ENCODE measurements at regions not wholly inside any gene's neighbourhood (a gene's known extent, or its start where the extent isn't known, plus 50 kb on each side); places are given as distances from the start of the nearest gene placed in this dataset.
"Not testable (repeated sequence)": the region's sequence is repeated elsewhere in the genome, so short reads cannot be mapped to it uniquely, and the experiment has no call there.

- H3K27ac ChIP-seq; H3K36me3 ChIP-seq (ENCODE audit: insufficient read depth); H3K9ac ChIP-seq; H3K27me3 ChIP-seq (ENCODE audit: insufficient read depth, low read depth); H3K4me1 ChIP-seq (ENCODE audit: low read depth, poor library complexity, severe bottlenecking); H4K20me1 ChIP-seq (ENCODE audit: insufficient read depth); H3K79me2 ChIP-seq (ENCODE audit: insufficient read depth, low read depth); H2AFZ ChIP-seq (ENCODE audit: low read depth); H3K4me2 ChIP-seq; H3K4me3 ChIP-seq (IDR thresholded peaks at IDR 0.05; ENCODE audit: insufficient read depth, low read depth, low read length): not testable (repeated sequence)
Observed at GRCh38 chr2:90032269-90032668, 1340.8 kb downstream of the RPIA start.

DNA sequence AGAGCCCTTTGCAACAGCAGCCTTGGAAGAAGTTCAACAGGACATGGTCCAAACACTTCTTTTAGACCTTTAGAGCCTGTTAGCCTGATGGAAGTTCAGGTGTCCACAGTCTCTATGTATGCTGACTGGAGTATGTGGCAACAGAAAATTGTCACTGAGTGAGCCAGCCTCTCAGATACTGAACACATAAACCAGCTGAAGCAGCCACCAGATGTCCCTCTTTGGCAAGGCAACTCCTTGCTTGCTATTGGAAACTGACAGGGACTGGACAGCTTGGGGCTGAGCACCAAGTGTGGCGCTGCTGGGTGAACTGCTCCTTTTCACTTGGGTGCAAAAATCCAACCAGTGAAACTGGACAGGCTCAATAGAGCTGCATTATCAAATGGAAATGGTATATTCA lies 1344.9 kb downstream of the RPIA start:
- not testable (repeated sequence) for H3K27me3 ChIP-seq (ENCODE audit: insufficient read depth, low read depth); H3K79me2 ChIP-seq (ENCODE audit: insufficient read depth, low read depth); H3K27ac ChIP-seq; H2AFZ ChIP-seq (ENCODE audit: low read depth); H3K4me1 ChIP-seq (ENCODE audit: low read depth, poor library complexity, severe bottlenecking); H4K20me1 ChIP-seq (ENCODE audit: insufficient read depth); H3K36me3 ChIP-seq (ENCODE audit: insufficient read depth); H3K4me2 ChIP-seq; H3K4me3 ChIP-seq (IDR thresholded peaks at IDR 0.05; ENCODE audit: insufficient read depth, low read depth, low read length); H3K9ac ChIP-seq

- not testable (repeated sequence) for H4K20me1 ChIP-seq (ENCODE audit: insufficient read depth); H3K27me3 ChIP-seq (ENCODE audit: insufficient read depth, low read depth); H3K79me2 ChIP-seq (ENCODE audit: insufficient read depth, low read depth)
Observed at GRCh38 chr2:90039093-90039492, 1347.6 kb downstream of the RPIA start.

GRCh38 chr2:90047776-90048175 lies 1356.3 kb downstream of the RPIA start:
- not testable (repeated sequence) for H3K27me3 ChIP-seq (ENCODE audit: insufficient read depth, low read depth); H3K27ac ChIP-seq; H4K20me1 ChIP-seq (ENCODE audit: insufficient read depth); H2AFZ ChIP-seq (ENCODE audit: low read depth); H3K36me3 ChIP-seq (ENCODE audit: insufficient read depth); H3K79me2 ChIP-seq (ENCODE audit: insufficient read depth, low read depth); H3K4me3 ChIP-seq (IDR thresholded peaks at IDR 0.05; ENCODE audit: insufficient read depth, low read depth, low read length); H3K9ac ChIP-seq; H3K4me2 ChIP-seq; H3K4me1 ChIP-seq (ENCODE audit: low read depth, poor library complexity, severe bottlenecking)

More at GRCh38 chr2:90039093-90039492, 1347.6 kb downstream of the RPIA start:
- not testable (repeated sequence) for H3K27ac ChIP-seq; H2AFZ ChIP-seq (ENCODE audit: low read depth); H3K4me3 ChIP-seq (IDR thresholded peaks at IDR 0.05; ENCODE audit: insufficient read depth, low read depth, low read length); H3K36me3 ChIP-seq (ENCODE audit: insufficient read depth); H3K9ac ChIP-seq; H3K4me2 ChIP-seq; H3K4me1 ChIP-seq (ENCODE audit: low read depth, poor library complexity, severe bottlenecking)

GRCh38 chr2:90052113-90052631 lies 1360.7 kb downstream of the RPIA start:
- not testable (repeated sequence) for H3K4me1 ChIP-seq (ENCODE audit: low read depth, poor library complexity, severe bottlenecking); H3K9ac ChIP-seq; H3K36me3 ChIP-seq (ENCODE audit: insufficient read depth); H2AFZ ChIP-seq (ENCODE audit: low read depth); H3K79me2 ChIP-seq (ENCODE audit: insufficient read depth, low read depth); H3K27me3 ChIP-seq (ENCODE audit: insufficient read depth, low read depth); H3K4me2 ChIP-seq; H3K27ac ChIP-seq; H4K20me1 ChIP-seq (ENCODE audit: insufficient read depth); H3K4me3 ChIP-seq (IDR thresholded peaks at IDR 0.05; ENCODE audit: insufficient read depth, low read depth, low read length)

DNA sequence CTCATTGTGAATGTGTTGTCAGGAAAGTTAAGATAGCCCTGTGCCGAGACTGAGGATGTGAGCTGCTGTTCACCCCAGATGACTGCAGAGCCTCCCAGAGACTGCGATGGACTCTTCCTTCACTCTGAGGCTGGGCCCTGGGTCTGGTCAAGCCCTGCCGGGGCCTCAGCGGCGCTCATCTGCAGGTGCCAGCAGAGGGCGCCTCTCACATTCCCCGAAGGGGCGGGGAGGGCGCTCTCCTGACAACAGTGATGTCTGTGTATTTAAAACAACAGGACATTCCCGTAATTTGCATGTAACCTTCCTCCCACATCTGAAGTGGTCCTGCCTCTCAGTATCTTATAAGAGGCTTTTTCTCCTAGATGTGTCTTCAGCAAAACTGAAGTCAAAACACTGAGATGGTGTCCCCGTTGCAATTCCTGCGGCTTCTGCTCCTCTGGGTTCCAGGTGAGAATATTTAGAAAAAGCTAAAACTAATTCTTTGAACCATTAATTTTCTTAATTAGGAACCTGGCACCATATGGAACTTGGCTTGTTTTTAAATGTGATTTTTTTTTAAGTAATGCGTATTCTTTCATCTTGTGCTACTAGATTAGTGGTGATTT lies 1377.9 kb downstream of the RPIA start:
- H3K4me2 ChIP-seq = peak overlapping the region; percentile 75; the same call in 1 of the 2 replicates
- TF ChIP-seq, protein P1, sequence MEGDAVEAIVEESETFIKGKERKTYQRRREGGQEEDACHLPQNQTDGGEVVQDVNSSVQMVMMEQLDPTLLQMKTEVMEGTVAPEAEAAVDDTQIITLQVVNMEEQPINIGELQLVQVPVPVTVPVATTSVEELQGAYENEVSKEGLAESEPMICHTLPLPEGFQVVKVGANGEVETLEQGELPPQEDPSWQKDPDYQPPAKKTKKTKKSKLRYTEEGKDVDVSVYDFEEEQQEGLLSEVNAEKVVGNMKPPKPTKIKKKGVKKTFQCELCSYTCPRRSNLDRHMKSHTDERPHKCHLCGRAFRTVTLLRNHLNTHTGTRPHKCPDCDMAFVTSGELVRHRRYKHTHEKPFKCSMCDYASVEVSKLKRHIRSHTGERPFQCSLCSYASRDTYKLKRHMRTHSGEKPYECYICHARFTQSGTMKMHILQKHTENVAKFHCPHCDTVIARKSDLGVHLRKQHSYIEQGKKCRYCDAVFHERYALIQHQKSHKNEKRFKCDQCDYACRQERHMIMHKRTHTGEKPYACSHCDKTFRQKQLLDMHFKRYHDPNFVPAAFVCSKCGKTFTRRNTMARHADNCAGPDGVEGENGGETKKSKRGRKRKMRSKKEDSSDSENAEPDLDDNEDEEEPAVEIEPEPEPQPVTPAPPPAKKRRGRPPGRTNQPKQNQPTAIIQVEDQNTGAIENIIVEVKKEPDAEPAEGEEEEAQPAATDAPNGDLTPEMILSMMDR (conservative IDR thresholded peaks at IDR 0.05; ENCODE audit: low read depth, low read length) = peak; percentile 73

GRCh38 chr2:90076311-90076710 lies 1384.8 kb downstream of the RPIA start:
- no peaks in the 10 kb centered on the region for H3K27me3 ChIP-seq (ENCODE audit: insufficient read depth, low read depth)
- no peak overlapping the region for H3K9ac ChIP-seq
- H3K79me2 ChIP-seq (ENCODE audit: insufficient read depth, low read depth) = no peaks in the 10 kb centered on the region
- no peak overlapping the region; the same call in 1 of the 2 replicates for H3K4me2 ChIP-seq
- H3K4me1 ChIP-seq (ENCODE audit: low read depth, poor library complexity, severe bottlenecking) = peaks cover 68% of the 10 kb centered on the region
- H3K27ac ChIP-seq = no peak overlapping the region
- H2AFZ ChIP-seq (ENCODE audit: low read depth) = no peak overlapping the region
- no peaks in the 10 kb centered on the region for H3K36me3 ChIP-seq (ENCODE audit: insufficient read depth)
- TF ChIP-seq, protein P1 (conservative IDR thresholded peaks at IDR 0.05; ENCODE audit: low read depth, low read length) = no peak
- no peak overlapping the region for H3K4me3 ChIP-seq (IDR thresholded peaks at IDR 0.05; ENCODE audit: insufficient read depth, low read depth, low read length)
- H4K20me1 ChIP-seq (ENCODE audit: insufficient read depth) = no peaks in the 10 kb centered on the region

More for the DNA sequence above, 1377.9 kb downstream of the RPIA start:
- no peaks in the 10 kb centered on the region for H3K27me3 ChIP-seq (ENCODE audit: insufficient read depth, low read depth)
- H2AFZ ChIP-seq (ENCODE audit: low read depth) = no peak overlapping the region
- no peak overlapping the region for H3K9ac ChIP-seq
- no peaks in the 10 kb centered on the region for H3K36me3 ChIP-seq (ENCODE audit: insufficient read depth)
- H3K79me2 ChIP-seq (ENCODE audit: insufficient read depth, low read depth) = no peaks in the 10 kb centered on the region
- H3K27ac ChIP-seq = peak overlapping the region; percentile 20; the same call in 1 of the 2 replicates
- H3K4me3 ChIP-seq (IDR thresholded peaks at IDR 0.05; ENCODE audit: insufficient read depth, low read depth, low read length) = no peak overlapping the region
- no peaks in the 10 kb centered on the region for H4K20me1 ChIP-seq (ENCODE audit: insufficient read depth)
- H3K4me1 ChIP-seq (ENCODE audit: low read depth, poor library complexity, severe bottlenecking) = peaks cover 39% of the 10 kb centered on the region
